ENCODE measurements at regions not wholly inside any gene's neighbourhood (a gene's known extent, or its start where the extent isn't known, plus 50 kb on each side); places are given as distances from the start of the nearest gene placed in this dataset.

GRCh38 chr17:63305857-63306256, 140.2 kb downstream of the CYB561 start:
- TF ChIP-seq POLR2A (IDR thresholded peaks at IDR 0.05) (no peak), POLR2AphosphoS5 (IDR thresholded peaks at IDR 0.05) (no peak), CTCF (IDR thresholded peaks at IDR 0.05) (no peak), EP300 (IDR thresholded peaks at IDR 0.05) (no peak)
